Stimulated activated naive CD8-positive, alpha-beta T cell treated with anti-CD3 and anti-CD28 coated beads, Interleukin-15, Interleukin-2, amounts not matched to agents 100 ng/mL and 50 ng/mL, for 24 hours (primary cell): ENCODE measurements at regions not wholly inside any gene's neighbourhood (a gene's known extent, or its start where the extent isn't known, plus 50 kb on each side); places are given as distances from the start of the nearest gene placed in this dataset.
"Not testable (repeated sequence)": the region's sequence is repeated elsewhere in the genome, so short reads cannot be mapped to it uniquely, and the experiment has no call there.

Source experiments
- H3K27ac Mint-ChIP-seq: one replicate; pipeline ENCODE4 v1.8.0; 2021; ENCODE audit warnings: mild to moderate bottlenecking, mixed read lengths
- H3K27me3 Mint-ChIP-seq: one replicate; pipeline ENCODE4 v1.8.0; 2021; ENCODE audit warnings: mixed read lengths
- H3K36me3 Mint-ChIP-seq: one replicate; pipeline ENCODE4 v1.8.0; 2021; ENCODE audit warnings: low read depth, mixed read lengths
- H3K4me1 Mint-ChIP-seq: one replicate; pipeline ENCODE4 v1.8.0; 2021; ENCODE audit warnings: low read depth, mixed read lengths
- H3K4me3 Mint-ChIP-seq: one replicate; pipeline ENCODE4 v1.8.0; 2021; ENCODE audit warnings: mild to moderate bottlenecking, mixed read lengths
- H3K9me3 Mint-ChIP-seq: one replicate; pipeline ENCODE4 v1.8.0; 2021; ENCODE audit warnings: mixed read lengths

GRCh38 chrX:13208281-13208935 lies 111.4 kb downstream of the ATXN3L start:
- Mint-ChIP-seq H3K27me3 (no peaks in the 10 kb centered on the region), H3K27ac (no peak overlapping the region), H3K36me3 (no peaks in the 10 kb centered on the region), H3K4me1 (no peaks in the 10 kb centered on the region), H3K4me3 (no peak overlapping the region), H3K9me3 (no peaks in the 10 kb centered on the region)

GRCh38 chrX:13203271-13203670 lies 116.6 kb downstream of the ATXN3L start:
- H3K27me3 Mint-ChIP-seq: no peaks in the 10 kb centered on the region
- H3K9me3 Mint-ChIP-seq: no peaks in the 10 kb centered on the region
- no peaks in the 10 kb centered on the region for H3K36me3 Mint-ChIP-seq
- no peaks in the 10 kb centered on the region for H3K4me1 Mint-ChIP-seq
- H3K27ac Mint-ChIP-seq: no peak overlapping the region
- H3K4me3 Mint-ChIP-seq: no peak overlapping the region

GRCh38 chrX:13201605-13202219 lies 118.1 kb downstream of the ATXN3L start:
- no peaks in the 10 kb centered on the region for H3K4me1 Mint-ChIP-seq
- no peak overlapping the region for H3K4me3 Mint-ChIP-seq
- H3K27ac Mint-ChIP-seq: no peak overlapping the region
- H3K36me3 Mint-ChIP-seq: no peaks in the 10 kb centered on the region
- no peaks in the 10 kb centered on the region for H3K27me3 Mint-ChIP-seq
- no peaks in the 10 kb centered on the region for H3K9me3 Mint-ChIP-seq

GRCh38 chrX:13200398-13200797 lies 119.5 kb downstream of the ATXN3L start:
- Mint-ChIP-seq H3K36me3 (no peaks in the 10 kb centered on the region), H3K27ac (no peak overlapping the region), H3K9me3 (no peaks in the 10 kb centered on the region), H3K27me3 (no peaks in the 10 kb centered on the region), H3K4me3 (no peak overlapping the region), H3K4me1 (no peaks in the 10 kb centered on the region)

GRCh38 chrX:13198762-13199064 lies 121.1 kb downstream of the ATXN3L start:
- H3K4me1 Mint-ChIP-seq: no peaks in the 10 kb centered on the region
- no peaks in the 10 kb centered on the region for H3K36me3 Mint-ChIP-seq

GRCh38 chrX:13198056-13198761 lies 121.6 kb downstream of the ATXN3L start:
- Mint-ChIP-seq H3K27me3 (no peaks in the 10 kb centered on the region), H3K36me3 (no peaks in the 10 kb centered on the region)

More at GRCh38 chrX:13198762-13199064, 121.1 kb downstream of the ATXN3L start:
- H3K4me3 Mint-ChIP-seq: no peak overlapping the region
- no peaks in the 10 kb centered on the region for H3K27me3 Mint-ChIP-seq
- H3K9me3 Mint-ChIP-seq: no peaks in the 10 kb centered on the region
- H3K27ac Mint-ChIP-seq: no peak overlapping the region

GRCh38 chrX:13196782-13197181 lies 123.1 kb downstream of the ATXN3L start:
- Mint-ChIP-seq H3K27me3 (no peaks in the 10 kb centered on the region), H3K36me3 (no peaks in the 10 kb centered on the region), H3K27ac (no peak overlapping the region), H3K9me3 (no peaks in the 10 kb centered on the region), H3K4me1 (no peaks in the 10 kb centered on the region), H3K4me3 (no peak overlapping the region)

More at GRCh38 chrX:13198056-13198761, 121.6 kb downstream of the ATXN3L start:
- Mint-ChIP-seq H3K9me3 (no peaks in the 10 kb centered on the region), H3K4me3 (no peak overlapping the region), H3K27ac (no peak overlapping the region), H3K4me1 (no peaks in the 10 kb centered on the region)

- Mint-ChIP-seq H3K4me3 (no peak overlapping the region), H3K36me3 (no peaks in the 10 kb centered on the region), H3K27ac (no peak overlapping the region), H3K27me3 (no peaks in the 10 kb centered on the region), H3K9me3 (no peaks in the 10 kb centered on the region), H3K4me1 (no peaks in the 10 kb centered on the region)
These were observed 124.5 kb downstream of the ATXN3L start for GRCh38 chrX:13195340-13195739.

- Mint-ChIP-seq H3K4me3 (no peak overlapping the region), H3K9me3 (no peaks in the 10 kb centered on the region), H3K27me3 (no peaks in the 10 kb centered on the region), H3K4me1 (no peaks in the 10 kb centered on the region), H3K27ac (no peak overlapping the region), H3K36me3 (no peaks in the 10 kb centered on the region)
These were observed 125.4 kb downstream of the ATXN3L start for GRCh38 chrX:13194291-13195103.

- H3K36me3 Mint-ChIP-seq: no peaks in the 10 kb centered on the region
- no peaks in the 10 kb centered on the region for H3K4me1 Mint-ChIP-seq
- no peaks in the 10 kb centered on the region for H3K27me3 Mint-ChIP-seq
- H3K27ac Mint-ChIP-seq: no peak overlapping the region
- no peaks in the 10 kb centered on the region for H3K9me3 Mint-ChIP-seq
- no peak overlapping the region for H3K4me3 Mint-ChIP-seq
These were observed 129.8 kb downstream of the ATXN3L start for GRCh38 chrX:13190051-13190450.

GRCh38 chrX:13189380-13189779 lies 130.5 kb downstream of the ATXN3L start:
- Mint-ChIP-seq H3K4me1 (no peaks in the 10 kb centered on the region), H3K4me3 (no peak overlapping the region), H3K27me3 (no peaks in the 10 kb centered on the region), H3K36me3 (no peaks in the 10 kb centered on the region), H3K9me3 (no peaks in the 10 kb centered on the region), H3K27ac (no peak overlapping the region)

- no peak overlapping the region for H3K27ac Mint-ChIP-seq
- H3K4me3 Mint-ChIP-seq: no peak overlapping the region
- H3K27me3 Mint-ChIP-seq: no peaks in the 10 kb centered on the region
- H3K4me1 Mint-ChIP-seq: no peaks in the 10 kb centered on the region
- no peaks in the 10 kb centered on the region for H3K9me3 Mint-ChIP-seq
- no peaks in the 10 kb centered on the region for H3K36me3 Mint-ChIP-seq
These were observed 131.0 kb downstream of the ATXN3L start for GRCh38 chrX:13188731-13189309.

GRCh38 chrX:13186643-13187042 lies 133.2 kb downstream of the ATXN3L start:
- not testable (repeated sequence) for H3K4me1 Mint-ChIP-seq, H3K27me3 Mint-ChIP-seq, H3K27ac Mint-ChIP-seq, H3K36me3 Mint-ChIP-seq, H3K9me3 Mint-ChIP-seq, H3K4me3 Mint-ChIP-seq

- H3K27me3 Mint-ChIP-seq: no peaks in the 10 kb centered on the region
- H3K27ac Mint-ChIP-seq: no peak overlapping the region
- H3K4me1 Mint-ChIP-seq: peaks cover 7% of the 10 kb centered on the region
- H3K36me3 Mint-ChIP-seq: no peaks in the 10 kb centered on the region
- H3K9me3 Mint-ChIP-seq: peaks cover 4% of the 10 kb centered on the region
- H3K4me3 Mint-ChIP-seq: no peak overlapping the region
These were observed 136.4 kb upstream of the FAM9C start for GRCh38 chrX:13180807-13181206.

GRCh38 chrX:13179586-13179985 lies 135.2 kb upstream of the FAM9C start:
- Mint-ChIP-seq H3K36me3 (no peaks in the 10 kb centered on the region), H3K4me1 (peaks cover 7% of the 10 kb centered on the region), H3K27me3 (no peaks in the 10 kb centered on the region)

More at GRCh38 chrX:13179586-13179985, 135.2 kb upstream of the FAM9C start:
- H3K9me3 Mint-ChIP-seq: peaks cover 4% of the 10 kb centered on the region
- no peak overlapping the region for H3K4me3 Mint-ChIP-seq
- no peak overlapping the region for H3K27ac Mint-ChIP-seq
